ENCODE measurements at regions not wholly inside any gene's neighbourhood (a gene's known extent, or its start where the extent isn't known, plus 50 kb on each side); places are given as distances from the start of the nearest gene placed in this dataset.

GRCh38 chr18:75654851-75655751 is 227.6 kb upstream of the SMIM21 start:
- no peak for TF ChIP-seq CTCF (IDR thresholded peaks at IDR 0.05; ENCODE audit: insufficient read depth, low read length, poor library complexity, severe bottlenecking)
- TF ChIP-seq EZH2phosphoT487 (conservative IDR thresholded peaks at IDR 0.05; ENCODE audit: low read length): no peak
